HG03196 (cell line): ENCODE measurements at regions not wholly inside any gene's neighbourhood (a gene's known extent, or its start where the extent isn't known, plus 50 kb on each side); places are given as distances from the start of the nearest gene placed in this dataset.

Experiments
- ATAC-seq: cut with Tn5 transposase; IDR thresholded peaks from one replicate; pipeline ENCODE4 v1.9.1; 2021; ENCODE audit not compliant: unreplicated experiment

- no peak for ATAC-seq
These were observed 278.8 kb downstream of the ENC1 start for GRCh38 chr5:74361406-74362358.

- ATAC-seq, result no peak
These were observed 279.9 kb downstream of the ENC1 start for GRCh38 chr5:74360535-74361210.

GRCh38 chr5:74357827-74358226 is 282.7 kb downstream of the ENC1 start:
- no peak for ATAC-seq

- ATAC-seq, result no peak
These were observed 284.4 kb downstream of the ENC1 start for GRCh38 chr5:74356009-74356695.

GRCh38 chr5:74355041-74355824 is 285.3 kb downstream of the ENC1 start:
- no peak for ATAC-seq

- ATAC-seq, result no peak
These were observed 288.3 kb downstream of the ENC1 start for GRCh38 chr5:74352256-74352655.

- ATAC-seq, result no peak
These were observed 297.4 kb downstream of the ENC1 start for GRCh38 chr5:74342948-74343682.

GRCh38 chr5:74342182-74342581 is 298.3 kb downstream of the ENC1 start:
- ATAC-seq, result no peak

- no peak for ATAC-seq
These were observed 299.3 kb downstream of the ENC1 start for GRCh38 chr5:74341221-74341620.

GRCh38 chr5:74340476-74340875 is 300.1 kb downstream of the ENC1 start:
- no peak for ATAC-seq

GRCh38 chr5:74337984-74338310 is 302.6 kb downstream of the ENC1 start:
- ATAC-seq, result no peak

- no peak for ATAC-seq
These were observed 303.1 kb downstream of the ENC1 start for GRCh38 chr5:74337254-74337983.

GRCh38 chr5:74336297-74336696 is 304.2 kb downstream of the ENC1 start:
- no peak for ATAC-seq

- no peak for ATAC-seq
These were observed 305.7 kb downstream of the ENC1 start for GRCh38 chr5:74334762-74335384.

- ATAC-seq, result no peak
These were observed 306.3 kb downstream of the ENC1 start for GRCh38 chr5:74334062-74334761.

GRCh38 chr5:74333430-74333829 is 307.1 kb downstream of the ENC1 start:
- no peak for ATAC-seq

- no peak for ATAC-seq
These were observed 307.8 kb downstream of the ENC1 start for GRCh38 chr5:74332682-74333081.

- ATAC-seq, result no peak
These were observed 308.5 kb downstream of the ENC1 start for GRCh38 chr5:74332006-74332405.

- ATAC-seq, result no peak
These were observed 312.3 kb downstream of the ENC1 start for GRCh38 chr5:74328221-74328630.
